Fibroblast of lung (primary cell): ENCODE measurements at regions not wholly inside any gene's neighbourhood (a gene's known extent, or its start where the extent isn't known, plus 50 kb on each side); places are given as distances from the start of the nearest gene placed in this dataset.

Experiments used
- DNase-seq, 2 donors: peaks; one replicate each; pipeline versions ENCODE4 v3.0.0 to v3.0.0-alpha.2; 2010; ENCODE audit warnings: low read depth in 2 of 2
- H2AFZ ChIP-seq: 2 replicates; pipeline ENCODE4 v1.5.1; 2012; ENCODE audit warnings: low read length, control low read depth, inconsistent platforms
- H3K27ac ChIP-seq: 2 replicates; pipeline ENCODE4 v1.5.1; 2011; ENCODE audit warnings: low read length, control low read depth; ENCODE audit not compliant: insufficient read depth
- H3K27me3 ChIP-seq: 2 replicates; pipeline ENCODE4 v1.5.1; 2011; ENCODE audit warnings: mild to moderate bottlenecking, low read length; ENCODE audit not compliant: control insufficient read depth, insufficient read depth
- H3K36me3 ChIP-seq: 2 replicates; pipeline ENCODE4 v1.5.1; 2011; ENCODE audit warnings: low read length; ENCODE audit not compliant: control insufficient read depth, insufficient read depth
- H3K4me1 ChIP-seq: 2 replicates; pipeline ENCODE4 v1.5.1; 2011; ENCODE audit warnings: low read length; ENCODE audit not compliant: control insufficient read depth, insufficient read depth; ENCODE audit errors: extremely low read depth
- H3K4me2 ChIP-seq: 2 replicates; pipeline ENCODE4 v1.5.1; 2011; ENCODE audit warnings: low read length, control low read depth; ENCODE audit not compliant: insufficient read depth; ENCODE audit errors: extremely low read depth
- H3K4me3 ChIP-seq, 4 experiments: fragments of 200-600 bp in 1 of 4; sonication (generic) in 1 of 4; replicated peaks in 1 of 4; 2 replicates each; pipeline ENCODE4 v1.5.1; 2011 to 2016; ENCODE audit warnings: low read length in 4 of 4, low read depth in 3 of 4, mild to moderate bottlenecking in 3 of 4, control low read depth in 2 of 4, inconsistent platforms in 1 of 4, mixed read lengths in 1 of 4; ENCODE audit not compliant: insufficient read depth in 1 of 4; ENCODE audit errors: control extremely low read depth in 1 of 4
- H3K79me2 ChIP-seq: 2 replicates; pipeline ENCODE4 v1.5.1; 2012; ENCODE audit warnings: mild to moderate bottlenecking, low read length, inconsistent platforms; ENCODE audit not compliant: control insufficient read depth, insufficient read depth
- H3K9ac ChIP-seq: 2 replicates; pipeline ENCODE4 v1.5.1; 2011; ENCODE audit warnings: mild to moderate bottlenecking, low read length, control low read depth; ENCODE audit not compliant: insufficient read depth
- H3K9me3 ChIP-seq: 2 replicates; pipeline ENCODE4 v1.5.1; 2012; ENCODE audit warnings: low read depth, low read length; ENCODE audit not compliant: control insufficient read depth, insufficient read depth
- H4K20me1 ChIP-seq: 2 replicates; pipeline ENCODE4 v1.5.1; 2011; ENCODE audit warnings: low read length; ENCODE audit not compliant: control insufficient read depth, insufficient read depth; ENCODE audit errors: extremely low read depth
- EZH2 ChIP-seq: IDR thresholded peaks from 2 replicates; pipeline ENCODE4 v1.5.1; 2012; ENCODE audit warnings: low read length, control low read depth, mild to moderate bottlenecking; ENCODE audit errors: missing control alignments
- TF ChIP-seq, protein P1 (sequence below), 2 donors: IDR thresholded peaks in 1 of 2; conservative IDR thresholded peaks in 1 of 2; 1 replicate in 1 of 2; 2 replicates in 1 of 2; pipeline ENCODE4 v1.5.1; 2011 to 2012; ENCODE audit warnings: low read length in 2 of 2, control low read depth in 1 of 2, inconsistent platforms in 1 of 2, low read depth in 1 of 2, mild to moderate bottlenecking in 1 of 2

DNA sequence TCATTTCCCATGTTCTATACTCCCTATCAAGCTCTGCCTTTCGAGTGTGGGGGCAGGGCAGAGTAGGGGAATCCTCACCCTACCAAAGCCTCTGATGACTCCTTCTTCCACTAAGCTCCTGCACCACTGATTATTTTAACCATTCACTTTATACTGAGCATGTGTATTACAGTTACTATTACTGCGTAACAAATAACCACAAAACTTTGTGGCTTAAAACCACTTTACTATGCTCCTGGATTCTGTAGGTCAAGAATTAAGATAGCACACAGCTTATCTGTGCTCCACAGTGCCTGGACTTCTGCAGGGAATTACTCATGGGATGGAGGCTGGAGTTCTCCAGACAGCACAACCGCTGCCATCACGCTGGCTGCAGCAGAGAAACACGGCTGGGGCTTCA is 117.4 kb upstream of the DNAJC10 start:
- Histone ChIP-seq H3K4me3 (no peak overlapping the region), H3K9me3 (no peaks in the 10 kb centered on the region), H3K4me2 (no peak overlapping the region), H2AFZ (no peak overlapping the region), H3K27ac (no peak overlapping the region), H3K79me2 (no peaks in the 10 kb centered on the region), H3K27me3 (no peaks in the 10 kb centered on the region), H3K9ac (no peak overlapping the region), H4K20me1 (no peaks in the 10 kb centered on the region), H3K4me1 (peaks cover 5% of the 10 kb centered on the region), H3K36me3 (no peaks in the 10 kb centered on the region)
- TF ChIP-seq EZH2: no peak
- TF ChIP-seq, protein P1, sequence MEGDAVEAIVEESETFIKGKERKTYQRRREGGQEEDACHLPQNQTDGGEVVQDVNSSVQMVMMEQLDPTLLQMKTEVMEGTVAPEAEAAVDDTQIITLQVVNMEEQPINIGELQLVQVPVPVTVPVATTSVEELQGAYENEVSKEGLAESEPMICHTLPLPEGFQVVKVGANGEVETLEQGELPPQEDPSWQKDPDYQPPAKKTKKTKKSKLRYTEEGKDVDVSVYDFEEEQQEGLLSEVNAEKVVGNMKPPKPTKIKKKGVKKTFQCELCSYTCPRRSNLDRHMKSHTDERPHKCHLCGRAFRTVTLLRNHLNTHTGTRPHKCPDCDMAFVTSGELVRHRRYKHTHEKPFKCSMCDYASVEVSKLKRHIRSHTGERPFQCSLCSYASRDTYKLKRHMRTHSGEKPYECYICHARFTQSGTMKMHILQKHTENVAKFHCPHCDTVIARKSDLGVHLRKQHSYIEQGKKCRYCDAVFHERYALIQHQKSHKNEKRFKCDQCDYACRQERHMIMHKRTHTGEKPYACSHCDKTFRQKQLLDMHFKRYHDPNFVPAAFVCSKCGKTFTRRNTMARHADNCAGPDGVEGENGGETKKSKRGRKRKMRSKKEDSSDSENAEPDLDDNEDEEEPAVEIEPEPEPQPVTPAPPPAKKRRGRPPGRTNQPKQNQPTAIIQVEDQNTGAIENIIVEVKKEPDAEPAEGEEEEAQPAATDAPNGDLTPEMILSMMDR (conservative IDR thresholded peaks at IDR 0.05 in 1 of 2, IDR thresholded peaks at IDR 0.05 in 1 of 2; ENCODE audit: low read depth in 1 of 2, low read length in 2 of 2): no peak
- peak in 1 of 2 donors; percentile 50 for DNase-seq

DNA sequence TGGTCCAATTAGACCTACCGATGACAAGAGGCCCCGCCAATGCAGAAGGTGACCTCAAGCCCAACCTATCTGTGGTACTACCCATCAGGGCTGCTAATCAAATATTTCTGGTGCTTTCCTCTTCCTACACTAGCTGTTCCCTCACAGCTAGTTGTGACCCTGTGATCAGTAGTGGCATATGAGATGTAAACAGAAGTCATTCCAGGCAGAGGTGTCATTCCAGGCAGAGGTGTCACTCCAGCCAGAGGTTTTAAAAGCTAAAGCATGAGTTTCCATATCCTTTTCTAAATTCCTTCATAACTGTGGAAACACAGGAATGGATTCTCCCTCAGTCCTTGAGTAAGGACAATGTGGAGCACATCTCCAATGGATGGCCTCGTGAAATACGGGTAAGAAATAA is 110.9 kb upstream of the DNAJC10 start:
- H2AFZ ChIP-seq: no peak overlapping the region

DNA sequence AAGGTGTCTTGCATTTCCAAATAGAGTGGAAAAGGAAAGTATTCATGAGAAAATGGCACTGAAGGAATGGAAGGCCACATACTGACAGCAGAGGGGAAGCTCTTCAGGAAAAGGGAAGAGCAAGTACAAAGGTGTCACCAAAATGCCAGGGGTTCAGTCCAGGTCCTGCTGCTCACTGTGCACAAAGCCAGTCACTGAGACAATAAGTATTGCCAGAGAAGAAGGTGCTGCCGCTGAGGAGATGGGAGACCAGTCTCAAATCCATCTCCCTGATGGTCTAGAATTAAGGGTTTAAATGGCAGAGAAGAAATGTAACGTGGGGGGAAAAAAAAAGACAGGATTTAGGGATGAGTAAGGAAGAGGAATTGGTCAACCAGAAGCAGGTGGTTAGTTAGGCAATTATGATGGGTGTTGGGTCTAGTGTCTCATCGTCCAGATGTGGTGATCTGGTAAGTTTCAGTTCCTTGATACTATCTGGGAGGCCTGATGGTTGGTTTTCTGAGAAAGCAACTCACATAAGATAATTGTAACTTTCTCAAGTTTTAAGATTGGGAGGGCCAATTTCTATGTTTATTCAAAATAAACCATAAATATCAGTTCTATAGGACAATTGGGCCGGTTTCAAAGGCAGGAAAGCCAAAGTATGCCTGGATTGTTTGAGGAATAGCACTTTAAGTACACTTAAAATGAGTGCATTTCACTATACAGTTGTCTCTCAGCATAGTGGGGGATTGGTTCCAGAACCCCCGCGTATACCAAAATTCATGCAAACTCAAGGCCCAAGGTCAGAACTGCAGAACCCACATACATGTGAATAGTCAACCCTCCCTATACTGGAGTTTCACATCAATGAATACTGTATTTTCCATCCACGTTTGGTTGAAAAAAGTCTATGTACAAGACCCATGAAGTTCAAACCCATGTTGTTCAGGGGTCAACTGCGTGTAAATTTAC is 109.1 kb upstream of the DNAJC10 start:
- H3K4me1 ChIP-seq: no peaks in the 10 kb centered on the region
- no peak overlapping the region for H3K4me3 ChIP-seq
- no peaks in the 10 kb centered on the region for H3K9me3 ChIP-seq
- H3K27ac ChIP-seq: no peak overlapping the region
- no peak for DNase-seq
- H2AFZ ChIP-seq: no peak overlapping the region
- H3K27me3 ChIP-seq: no peaks in the 10 kb centered on the region
- no peak for TF ChIP-seq EZH2
- TF ChIP-seq, protein P1 (conservative IDR thresholded peaks at IDR 0.05 in 1 of 2, IDR thresholded peaks at IDR 0.05 in 1 of 2; ENCODE audit: low read depth in 1 of 2, low read length in 2 of 2): no peak
- H3K79me2 ChIP-seq: no peaks in the 10 kb centered on the region
- H3K4me2 ChIP-seq: no peak overlapping the region
- no peaks in the 10 kb centered on the region for H4K20me1 ChIP-seq
- H3K9ac ChIP-seq: no peak overlapping the region
- H3K36me3 ChIP-seq: no peaks in the 10 kb centered on the region

More for the DNA sequence above, 110.9 kb upstream of the DNAJC10 start:
- H3K36me3 ChIP-seq: no peaks in the 10 kb centered on the region
- H3K4me3 ChIP-seq: no peak overlapping the region
- H3K27me3 ChIP-seq: no peaks in the 10 kb centered on the region
- H3K79me2 ChIP-seq: no peaks in the 10 kb centered on the region
- no peak overlapping the region for H3K4me2 ChIP-seq
- no peak overlapping the region for H3K27ac ChIP-seq
- TF ChIP-seq, protein P1 (conservative IDR thresholded peaks at IDR 0.05 in 1 of 2, IDR thresholded peaks at IDR 0.05 in 1 of 2; ENCODE audit: low read depth in 1 of 2, low read length in 2 of 2): no peak
- TF ChIP-seq EZH2: no peak
- H3K9me3 ChIP-seq: no peaks in the 10 kb centered on the region
- DNase-seq: no peak
- no peak overlapping the region for H3K9ac ChIP-seq
- no peaks in the 10 kb centered on the region for H3K4me1 ChIP-seq
- no peaks in the 10 kb centered on the region for H4K20me1 ChIP-seq
